ENCODE measurements at regions not wholly inside any gene's neighbourhood (a gene's known extent, or its start where the extent isn't known, plus 50 kb on each side); places are given as distances from the start of the nearest gene placed in this dataset.

DNA sequence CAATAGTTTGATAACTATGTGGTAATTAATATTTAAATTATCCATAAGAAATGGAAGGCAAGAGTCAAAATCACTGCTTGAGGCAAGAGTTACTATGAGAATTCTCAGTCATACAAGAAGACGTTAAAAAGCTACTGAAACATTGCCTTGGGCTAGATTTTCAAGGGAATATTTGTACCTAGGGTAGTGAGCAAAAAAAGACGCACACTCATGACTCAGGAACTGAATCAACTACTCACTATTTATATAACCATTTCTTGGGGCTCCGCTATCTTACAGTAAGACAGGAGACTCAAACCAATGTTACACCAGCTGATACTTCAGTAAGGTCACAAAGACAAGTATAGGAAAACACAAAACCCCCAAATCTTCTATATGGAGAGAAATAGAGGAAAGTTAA, 151.5 kb upstream of the RNPC3 start:
- no peak overlapping the region for H3K27ac Mint-ChIP-seq
- no peak for DNase-seq
- CTCF ChIA-PET, result no interaction called here
- no peaks in the 10 kb centered on the region for H3K36me3 Mint-ChIP-seq
- no peaks in the 10 kb centered on the region for H3K4me1 Mint-ChIP-seq
- H3K4me3 Mint-ChIP-seq, result no peak overlapping the region
- H3K27me3 Mint-ChIP-seq, result no peaks in the 10 kb centered on the region
- peaks cover 1% of the 10 kb centered on the region for H3K9me3 Mint-ChIP-seq

- Mint-ChIP-seq H3K27me3 (no peaks in the 10 kb centered on the region), H3K36me3 (no peaks in the 10 kb centered on the region), H3K27ac (no peak overlapping the region), H3K4me1 (no peaks in the 10 kb centered on the region), H3K4me3 (no peak overlapping the region), H3K9me3 (no peaks in the 10 kb centered on the region)
- CTCF ChIA-PET, result no interaction called here
- no peak for DNase-seq
These were observed 152.6 kb upstream of the RNPC3 start for GRCh38 chr1:103372866-103373265.

- H3K27me3 Mint-ChIP-seq, result no peaks in the 10 kb centered on the region
- H3K9me3 Mint-ChIP-seq, result no peaks in the 10 kb centered on the region
- no peaks in the 10 kb centered on the region for H3K36me3 Mint-ChIP-seq
- no peak overlapping the region for H3K4me3 Mint-ChIP-seq
- CTCF ChIA-PET, result interaction anchor here (1.0 kb wide), 1 partner anchor 143 kb away, joined by 3 read pairs; no protein-coding TSS in a partner anchor
- DNase-seq, result no peak
- no peak overlapping the region for H3K27ac Mint-ChIP-seq
- H3K4me1 Mint-ChIP-seq, result no peaks in the 10 kb centered on the region
These were observed 154.3 kb upstream of the RNPC3 start for GRCh38 chr1:103371234-103371633.

GRCh38 chr1:103367186-103367585, 158.3 kb upstream of the RNPC3 start:
- H3K4me3 Mint-ChIP-seq, result no peak overlapping the region
- H3K4me1 Mint-ChIP-seq, result no peaks in the 10 kb centered on the region
- H3K27ac Mint-ChIP-seq, result no peak overlapping the region
- H3K36me3 Mint-ChIP-seq, result no peaks in the 10 kb centered on the region
- no peaks in the 10 kb centered on the region for H3K27me3 Mint-ChIP-seq
- no peaks in the 10 kb centered on the region for H3K9me3 Mint-ChIP-seq
- CTCF ChIA-PET, result no interaction called here
- no peak for DNase-seq

GRCh38 chr1:103365860-103366569, 159.5 kb upstream of the RNPC3 start:
- H3K4me1 Mint-ChIP-seq, result no peaks in the 10 kb centered on the region
- H3K4me3 Mint-ChIP-seq, result no peak overlapping the region
- no peaks in the 10 kb centered on the region for H3K27me3 Mint-ChIP-seq
- CTCF ChIA-PET, result no interaction called here
- DNase-seq, result no peak
- no peaks in the 10 kb centered on the region for H3K36me3 Mint-ChIP-seq
- H3K27ac Mint-ChIP-seq, result no peak overlapping the region
- H3K9me3 Mint-ChIP-seq, result no peaks in the 10 kb centered on the region

- CTCF ChIA-PET, result interaction anchor here (0.7 kb wide), 1 partner anchor 148 kb away, joined by 3 read pairs; no protein-coding TSS in a partner anchor
- H3K4me1 Mint-ChIP-seq, result no peaks in the 10 kb centered on the region
- H3K36me3 Mint-ChIP-seq, result no peaks in the 10 kb centered on the region
- no peak for DNase-seq
- H3K9me3 Mint-ChIP-seq, result no peaks in the 10 kb centered on the region
- H3K27me3 Mint-ChIP-seq, result no peaks in the 10 kb centered on the region
- H3K27ac Mint-ChIP-seq, result no peak overlapping the region
- no peak overlapping the region for H3K4me3 Mint-ChIP-seq
These were observed 162.5 kb upstream of the RNPC3 start for GRCh38 chr1:103363008-103363365.

DNA sequence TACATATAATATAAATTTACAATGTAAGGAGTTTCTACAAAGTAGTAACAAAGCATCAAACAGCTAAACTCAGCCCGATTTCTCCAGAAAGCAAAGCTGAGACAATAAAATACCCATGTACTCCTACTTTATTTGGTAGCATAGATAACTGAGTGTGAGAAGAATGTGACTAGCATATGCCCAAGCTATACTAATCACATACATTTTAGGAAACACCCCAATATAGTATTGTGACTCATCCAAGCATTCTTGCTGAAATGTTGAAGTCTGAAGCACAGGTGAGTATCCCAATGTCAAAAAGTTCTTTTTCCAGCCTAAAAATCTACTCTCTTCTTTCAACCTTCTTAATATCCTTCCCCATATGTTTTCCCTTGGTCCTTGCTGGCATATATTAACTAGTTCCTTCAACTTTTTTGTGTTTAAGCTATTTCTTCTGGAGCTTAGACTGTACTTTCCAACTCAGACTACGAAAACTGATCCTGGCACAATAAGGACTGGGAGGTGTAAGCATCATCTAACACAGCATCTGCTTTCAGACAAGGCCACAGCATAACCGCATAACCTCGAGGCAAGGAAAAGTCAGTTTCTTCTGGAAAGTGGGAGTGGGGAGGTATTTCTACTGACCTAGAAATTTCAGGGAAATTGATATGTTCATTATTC, 163.0 kb upstream of the RNPC3 start:
- no peak overlapping the region for H3K27ac Mint-ChIP-seq

GRCh38 chr1:103353391-103353790, 172.1 kb upstream of the RNPC3 start:
- no peaks in the 10 kb centered on the region for H3K36me3 Mint-ChIP-seq
- H3K27ac Mint-ChIP-seq, result no peak overlapping the region
- no peaks in the 10 kb centered on the region for H3K4me1 Mint-ChIP-seq
- no peaks in the 10 kb centered on the region for H3K9me3 Mint-ChIP-seq
- DNase-seq, result no peak
- H3K4me3 Mint-ChIP-seq, result no peak overlapping the region
- H3K27me3 Mint-ChIP-seq, result no peaks in the 10 kb centered on the region
- CTCF ChIA-PET, result no interaction called here

More for the DNA sequence above, 163.0 kb upstream of the RNPC3 start:
- no peaks in the 10 kb centered on the region for H3K4me1 Mint-ChIP-seq
- H3K27me3 Mint-ChIP-seq, result no peaks in the 10 kb centered on the region
- H3K36me3 Mint-ChIP-seq, result no peaks in the 10 kb centered on the region
- CTCF ChIA-PET, result interaction anchor here (0.7 kb wide), 1 partner anchor 149 kb away, joined by 3 read pairs; no protein-coding TSS in a partner anchor
- H3K4me3 Mint-ChIP-seq, result no peak overlapping the region
- DNase-seq, result no peak
- no peaks in the 10 kb centered on the region for H3K9me3 Mint-ChIP-seq

DNA sequence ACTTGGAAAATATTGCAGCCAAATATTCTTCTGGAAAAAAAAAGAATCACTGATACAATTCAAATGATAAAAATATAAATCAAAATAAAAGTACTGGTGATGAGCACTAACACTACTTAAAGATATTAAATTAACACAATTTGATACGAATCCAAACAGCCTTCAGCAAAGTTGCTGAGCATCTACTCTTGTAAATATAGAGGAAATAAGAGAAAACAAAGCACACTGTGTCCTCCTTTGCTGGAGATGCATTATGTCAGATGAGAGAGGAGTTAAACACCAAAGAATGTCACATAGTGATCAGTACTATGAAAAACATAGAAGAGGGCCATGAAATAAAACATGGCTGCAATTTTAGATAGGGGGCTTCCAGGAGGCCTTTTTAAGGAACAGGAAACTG, 177.4 kb upstream of the RNPC3 start:
- Mint-ChIP-seq H3K4me1 (no peaks in the 10 kb centered on the region), H3K27me3 (no peaks in the 10 kb centered on the region), H3K4me3 (no peak overlapping the region), H3K27ac (no peak overlapping the region), H3K9me3 (no peaks in the 10 kb centered on the region), H3K36me3 (no peaks in the 10 kb centered on the region)
- no peak for DNase-seq
- CTCF ChIA-PET, result no interaction called here

GRCh38 chr1:103344930-103345329, 180.6 kb upstream of the RNPC3 start:
- no peak for DNase-seq
- Mint-ChIP-seq H3K9me3 (no peaks in the 10 kb centered on the region), H3K4me1 (no peaks in the 10 kb centered on the region), H3K27me3 (no peaks in the 10 kb centered on the region), H3K4me3 (no peak overlapping the region), H3K27ac (no peak overlapping the region), H3K36me3 (no peaks in the 10 kb centered on the region)
- CTCF ChIA-PET, result no interaction called here

GRCh38 chr1:103341377-103341880, 184.1 kb upstream of the RNPC3 start:
- no peaks in the 10 kb centered on the region for H3K36me3 Mint-ChIP-seq
- H3K9me3 Mint-ChIP-seq, result no peaks in the 10 kb centered on the region
- H3K4me3 Mint-ChIP-seq, result no peak overlapping the region
- no peak overlapping the region for H3K27ac Mint-ChIP-seq
- no peak for DNase-seq
- CTCF ChIA-PET, result no interaction called here
- H3K4me1 Mint-ChIP-seq, result no peaks in the 10 kb centered on the region
- no peaks in the 10 kb centered on the region for H3K27me3 Mint-ChIP-seq

DNA sequence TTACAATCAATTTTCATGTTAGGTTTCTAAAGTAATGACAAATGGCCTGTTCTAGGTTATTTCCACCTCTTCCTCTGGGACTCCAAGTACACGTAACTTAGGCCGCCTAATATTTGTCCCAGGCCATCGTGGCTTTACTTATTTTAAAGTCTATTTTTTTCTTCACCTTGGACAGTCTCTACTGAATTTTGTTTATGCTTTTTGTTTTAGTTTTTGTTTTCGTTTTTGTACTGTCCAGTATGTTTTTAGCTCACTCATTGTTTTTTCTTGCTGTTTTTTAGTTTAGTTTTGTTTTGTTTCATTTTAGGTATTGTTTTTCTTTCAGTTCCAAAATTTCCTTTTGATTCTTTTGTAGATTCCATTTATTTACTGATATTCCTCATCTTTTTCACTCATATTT, 187.7 kb upstream of the RNPC3 start:
- no peak overlapping the region for H3K27ac Mint-ChIP-seq
- CTCF ChIA-PET, result no interaction called here

DNA sequence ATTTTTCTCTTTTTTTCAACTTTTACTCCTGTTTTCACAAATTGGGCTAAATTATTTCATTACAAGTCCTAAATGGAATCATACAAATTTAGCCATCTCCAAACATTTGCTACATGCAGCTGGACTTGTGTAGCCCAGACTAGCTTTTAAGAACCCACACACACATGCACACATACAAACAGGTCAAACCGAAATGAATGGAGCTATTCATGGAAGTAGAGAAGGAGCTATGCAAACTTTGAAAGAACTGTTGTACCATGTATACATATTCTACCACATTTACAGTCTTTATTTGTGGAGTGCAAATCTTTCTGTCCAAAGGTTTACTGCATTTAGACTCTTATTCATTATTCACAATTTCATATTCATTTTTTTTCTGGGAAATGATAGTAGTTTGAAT, 189.1 kb upstream of the RNPC3 start:
- H3K27me3 Mint-ChIP-seq, result no peaks in the 10 kb centered on the region
- CTCF ChIA-PET, result no interaction called here
- no peaks in the 10 kb centered on the region for H3K9me3 Mint-ChIP-seq
- DNase-seq, result no peak
- no peak overlapping the region for H3K4me3 Mint-ChIP-seq
- H3K27ac Mint-ChIP-seq, result no peak overlapping the region
- no peaks in the 10 kb centered on the region for H3K4me1 Mint-ChIP-seq
- H3K36me3 Mint-ChIP-seq, result no peaks in the 10 kb centered on the region

More for the DNA sequence above, 187.7 kb upstream of the RNPC3 start:
- H3K4me3 Mint-ChIP-seq, result no peak overlapping the region
- H3K27me3 Mint-ChIP-seq, result no peaks in the 10 kb centered on the region
- no peak for DNase-seq
- H3K4me1 Mint-ChIP-seq, result no peaks in the 10 kb centered on the region
- H3K36me3 Mint-ChIP-seq, result no peaks in the 10 kb centered on the region
- no peaks in the 10 kb centered on the region for H3K9me3 Mint-ChIP-seq

GRCh38 chr1:103333141-103333540, 192.4 kb upstream of the RNPC3 start:
- H3K4me1 Mint-ChIP-seq, result no peaks in the 10 kb centered on the region
- no peak for DNase-seq
- H3K27ac Mint-ChIP-seq, result no peak overlapping the region
- no peaks in the 10 kb centered on the region for H3K9me3 Mint-ChIP-seq
- H3K4me3 Mint-ChIP-seq, result no peak overlapping the region
- H3K36me3 Mint-ChIP-seq, result no peaks in the 10 kb centered on the region
- H3K27me3 Mint-ChIP-seq, result no peaks in the 10 kb centered on the region
- CTCF ChIA-PET, result no interaction called here

GRCh38 chr1:103327054-103327719, 198.3 kb upstream of the RNPC3 start:
- H3K4me3 Mint-ChIP-seq, result no peak overlapping the region
- H3K27ac Mint-ChIP-seq, result no peak overlapping the region

More at GRCh38 chr1:103327054-103327719, 198.3 kb upstream of the RNPC3 start:
- no peaks in the 10 kb centered on the region for H3K27me3 Mint-ChIP-seq
- CTCF ChIA-PET, result no interaction called here
- H3K9me3 Mint-ChIP-seq, result no peaks in the 10 kb centered on the region
- no peaks in the 10 kb centered on the region for H3K36me3 Mint-ChIP-seq
- DNase-seq, result no peak
- H3K4me1 Mint-ChIP-seq, result no peaks in the 10 kb centered on the region

Measured in activated naive CD4-positive, alpha-beta T cell treated with anti-CD3 and anti-CD28 coated beads, Interleukin-2, amount 10 ng/mL, durations not matched to agents 7 days and 5 days (primary cell).